Stomach (tissue), 4 donors: ENCODE measurements at regions not wholly inside any gene's neighbourhood (a gene's known extent, or its start where the extent isn't known, plus 50 kb on each side); places are given as distances from the start of the nearest gene placed in this dataset.

ENCODE experiments used
- CTCF ChIP-seq, 7 experiments: fragments of 450-650 bp in 4 of 7; fragments of 200-600 bp in 3 of 7; sonication (generic) in 3 of 7; IDR thresholded peaks; one replicate each; pipeline ENCODE4 v1.5.1; 2016 to 2019; ENCODE audit warnings: antibody characterized with exemption in 7 of 7, control low read depth in 2 of 7, mild to moderate bottlenecking in 1 of 7
- EP300 ChIP-seq: sonication (generic); formaldehyde crosslinking; IDR thresholded peaks from one replicate; pipeline ENCODE4 v1.6.1; 2017; ENCODE audit warnings: antibody characterized with exemption
- POLR2A ChIP-seq, 4 donors: fragments of 450-650 bp; IDR thresholded peaks; one replicate each; pipeline ENCODE4 v1.6.1; 2016; ENCODE audit warnings: antibody characterized with exemption in 4 of 4, control low read depth in 2 of 4, mild to moderate bottlenecking in 1 of 4, moderate library complexity in 1 of 4
- POLR2AphosphoS5 ChIP-seq, 3 donors: sonication (generic); formaldehyde crosslinking; IDR thresholded peaks; one replicate each; pipeline ENCODE4 v1.6.1; 2016; ENCODE audit warnings: antibody characterized with exemption in 3 of 3

GRCh38 chr5:91730026-91730425 is 346.9 kb upstream of the ARRDC3 start:
- TF ChIP-seq POLR2A (IDR thresholded peaks at IDR 0.05), result no peak
- TF ChIP-seq CTCF (IDR thresholded peaks at IDR 0.05), result no peak
- no peak for TF ChIP-seq POLR2AphosphoS5 (IDR thresholded peaks at IDR 0.05)
- TF ChIP-seq EP300, result no peak
